ENCODE measurements at regions not wholly inside any gene's neighbourhood (a gene's known extent, or its start where the extent isn't known, plus 50 kb on each side); places are given as distances from the start of the nearest gene placed in this dataset.

DNA sequence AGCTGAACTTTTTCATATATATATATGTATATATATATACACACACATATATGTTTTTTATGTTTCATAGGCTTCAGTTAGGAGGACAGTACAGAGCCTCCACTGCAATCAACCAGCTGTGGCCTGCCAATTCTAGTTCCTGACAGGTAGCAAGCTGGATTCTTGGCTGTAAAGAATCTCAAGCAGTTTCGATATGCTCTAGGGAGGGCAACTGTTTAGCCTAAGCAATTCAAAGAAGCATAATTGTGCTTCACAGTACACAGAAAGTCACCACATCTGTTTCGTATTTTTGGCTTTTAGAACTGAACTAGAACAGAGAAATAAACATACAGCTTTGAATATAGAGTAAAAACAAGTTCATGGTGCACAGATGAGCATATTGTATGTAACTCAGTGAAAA, 152.4 kb upstream of the ARRDC3 start:
- DNase-seq (no peak), ATAC-seq (no peak), FAIRE-seq (no peak)
- TF ChIP-seq, protein P1, sequence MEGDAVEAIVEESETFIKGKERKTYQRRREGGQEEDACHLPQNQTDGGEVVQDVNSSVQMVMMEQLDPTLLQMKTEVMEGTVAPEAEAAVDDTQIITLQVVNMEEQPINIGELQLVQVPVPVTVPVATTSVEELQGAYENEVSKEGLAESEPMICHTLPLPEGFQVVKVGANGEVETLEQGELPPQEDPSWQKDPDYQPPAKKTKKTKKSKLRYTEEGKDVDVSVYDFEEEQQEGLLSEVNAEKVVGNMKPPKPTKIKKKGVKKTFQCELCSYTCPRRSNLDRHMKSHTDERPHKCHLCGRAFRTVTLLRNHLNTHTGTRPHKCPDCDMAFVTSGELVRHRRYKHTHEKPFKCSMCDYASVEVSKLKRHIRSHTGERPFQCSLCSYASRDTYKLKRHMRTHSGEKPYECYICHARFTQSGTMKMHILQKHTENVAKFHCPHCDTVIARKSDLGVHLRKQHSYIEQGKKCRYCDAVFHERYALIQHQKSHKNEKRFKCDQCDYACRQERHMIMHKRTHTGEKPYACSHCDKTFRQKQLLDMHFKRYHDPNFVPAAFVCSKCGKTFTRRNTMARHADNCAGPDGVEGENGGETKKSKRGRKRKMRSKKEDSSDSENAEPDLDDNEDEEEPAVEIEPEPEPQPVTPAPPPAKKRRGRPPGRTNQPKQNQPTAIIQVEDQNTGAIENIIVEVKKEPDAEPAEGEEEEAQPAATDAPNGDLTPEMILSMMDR (IDR thresholded peaks at IDR 0.05), result no peak
- Histone ChIP-seq H3K27ac (no peak overlapping the region), H3K4me1 (no peaks in the 10 kb centered on the region), H3K9me3 (no peaks in the 10 kb centered on the region), H3K4me3 (no peak overlapping the region), H3K36me3 (no peaks in the 10 kb centered on the region), H3K27me3 (no peaks in the 10 kb centered on the region)
- intact Hi-C loops (cut with DNase I), result no loop called here
- 59 to 60% methylated on average over 2 of the region's 2 CpGs for WGBS, 2 donors

DNA sequence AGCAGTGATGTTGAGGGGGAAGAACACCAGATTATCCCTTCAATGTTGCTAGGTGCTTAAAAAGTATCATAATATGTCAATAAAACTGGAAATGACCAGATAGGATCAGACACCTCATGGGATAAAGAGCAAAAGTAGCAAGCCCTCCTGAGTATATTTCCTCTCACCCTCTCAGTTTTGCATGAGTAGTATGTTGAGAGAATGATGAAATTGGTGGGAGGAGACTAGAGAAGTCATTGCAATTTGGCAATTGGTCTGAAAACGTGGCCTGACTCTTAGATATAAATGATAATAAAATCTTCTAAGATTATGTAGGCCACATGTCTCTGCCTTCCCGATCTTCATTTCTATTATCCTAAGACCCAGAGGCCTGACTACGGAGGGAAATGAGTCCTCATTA, 151.2 kb upstream of the ARRDC3 start:
- Histone ChIP-seq H3K9me3 (no peaks in the 10 kb centered on the region), H3K36me3 (no peaks in the 10 kb centered on the region), H3K27me3 (no peaks in the 10 kb centered on the region), H3K27ac (no peak overlapping the region), H3K4me1 (no peaks in the 10 kb centered on the region), H3K4me3 (no peak overlapping the region)
- intact Hi-C loops (cut with DNase I), result no loop called here
- 61 to 67% methylated on average over 3 of the region's 3 CpGs for WGBS, 2 donors
- TF ChIP-seq, protein P1 (IDR thresholded peaks at IDR 0.05), result no peak
- FAIRE-seq (no peak), DNase-seq (no peak), ATAC-seq (no peak)

DNA sequence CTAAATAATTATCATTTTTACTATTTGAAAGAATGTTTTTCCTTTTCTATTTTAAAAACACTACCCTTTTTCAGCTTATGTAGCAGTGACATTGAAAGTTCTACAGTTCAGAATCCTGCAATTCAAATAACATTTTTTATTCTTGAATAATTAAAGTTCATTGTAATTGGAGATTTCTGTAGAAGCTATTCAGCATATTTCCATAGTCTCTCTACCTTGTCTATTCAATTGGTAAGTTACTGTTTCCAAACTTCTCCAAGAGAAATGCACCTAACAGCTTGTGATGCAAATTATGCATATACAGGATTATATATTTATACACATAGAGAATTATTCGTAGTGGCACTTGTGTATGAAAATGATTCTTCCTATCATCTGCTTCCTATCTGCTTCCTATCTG, 149.7 kb upstream of the ARRDC3 start:
- Histone ChIP-seq H3K9me3 (no peaks in the 10 kb centered on the region), H3K4me3 (no peak overlapping the region), H3K27ac (no peak overlapping the region), H3K27me3 (no peaks in the 10 kb centered on the region), H3K36me3 (no peaks in the 10 kb centered on the region), H3K4me1 (no peaks in the 10 kb centered on the region)
- intact Hi-C loops (cut with DNase I), result no loop called here
- TF ChIP-seq, protein P1 (IDR thresholded peaks at IDR 0.05), result no peak
- ATAC-seq (no peak), FAIRE-seq (no peak), DNase-seq (no peak)
- 74 to 79% methylated on average over 1 of the region's 1 CpG for WGBS, 2 donors

DNA sequence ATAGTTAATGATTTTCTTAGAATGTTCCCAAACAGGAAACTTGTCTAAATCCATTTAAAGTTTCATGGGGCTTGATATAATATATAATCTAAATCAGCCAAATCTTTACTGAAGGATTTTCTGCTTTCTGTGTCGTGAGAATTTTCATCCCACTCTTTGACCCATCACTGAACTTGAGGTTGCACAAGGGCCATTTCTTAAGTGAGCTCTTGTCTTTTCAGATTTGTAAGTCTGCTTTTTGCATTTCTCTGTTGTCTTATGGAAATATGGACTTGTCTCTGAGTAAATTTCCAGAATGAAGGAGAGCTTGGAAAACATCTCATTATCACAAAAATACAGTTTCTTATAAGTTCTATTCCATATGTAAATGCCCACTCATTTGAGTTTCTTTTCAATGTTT, 149.2 kb upstream of the ARRDC3 start:
- Histone ChIP-seq H3K4me1 (no peaks in the 10 kb centered on the region), H3K4me3 (no peak overlapping the region), H3K27ac (no peak overlapping the region), H3K27me3 (no peaks in the 10 kb centered on the region), H3K9me3 (no peaks in the 10 kb centered on the region), H3K36me3 (no peaks in the 10 kb centered on the region)
- intact Hi-C loops (cut with DNase I), result no loop called here
- DNase-seq (no peak), ATAC-seq (no peak), FAIRE-seq (no peak)
- TF ChIP-seq, protein P1 (IDR thresholded peaks at IDR 0.05), result no peak
- 49 to 55% methylated on average over 1 of the region's 1 CpG for WGBS, 2 donors

DNA sequence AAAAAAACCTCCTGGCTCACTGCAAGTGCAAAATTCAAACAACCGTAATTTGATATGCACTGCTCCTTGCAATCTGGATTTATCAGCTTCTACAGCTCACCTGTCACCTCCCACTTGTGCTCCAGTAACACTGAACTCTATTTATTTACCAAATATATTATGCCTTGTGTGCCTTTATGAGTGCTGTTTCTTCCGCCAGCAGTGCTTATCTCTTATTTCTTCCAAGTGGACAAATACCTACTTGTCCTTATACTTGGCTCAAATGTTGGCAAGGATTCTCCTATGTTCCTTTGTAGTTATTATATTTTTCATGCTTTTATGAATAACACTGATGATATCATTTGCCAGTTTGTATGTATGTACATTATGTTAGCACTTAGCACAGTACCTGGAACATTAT, 145.7 kb upstream of the ARRDC3 start:
- no peak for DNase-seq
- no peak overlapping the region for H3K27ac ChIP-seq
- intact Hi-C loops (cut with DNase I), result no loop called here
- no peak overlapping the region for H3K4me3 ChIP-seq
- no peaks in the 10 kb centered on the region for H3K4me1 ChIP-seq
- TF ChIP-seq, protein P1 (IDR thresholded peaks at IDR 0.05), result no peak
- no peak for FAIRE-seq
- no peaks in the 10 kb centered on the region for H3K27me3 ChIP-seq
- no peaks in the 10 kb centered on the region for H3K9me3 ChIP-seq
- WGBS, 2 donors, result 30 to 32% methylated on average over 2 of the region's 2 CpGs
- peak in 3 of 4 donors; percentile 16 to 58 (median 46) for ATAC-seq
- H3K36me3 ChIP-seq, result no peaks in the 10 kb centered on the region
